GM19372 (cell line): ENCODE measurements at regions not wholly inside any gene's neighbourhood (a gene's known extent, or its start where the extent isn't known, plus 50 kb on each side); places are given as distances from the start of the nearest gene placed in this dataset.
"Not testable (repeated sequence)": the region's sequence is repeated elsewhere in the genome, so short reads cannot be mapped to it uniquely, and the experiment has no call there.

ENCODE experiments used
- ATAC-seq: cut with Tn5 transposase; IDR thresholded peaks from one replicate; pipeline ENCODE4 v1.9.1; 2021; ENCODE audit warnings: mild to moderate bottlenecking, low read depth, moderate library complexity; ENCODE audit not compliant: unreplicated experiment

GRCh38 chr14:40416565-40416964, 984.3 kb upstream of the FBXO33 start:
- no peak for ATAC-seq

DNA sequence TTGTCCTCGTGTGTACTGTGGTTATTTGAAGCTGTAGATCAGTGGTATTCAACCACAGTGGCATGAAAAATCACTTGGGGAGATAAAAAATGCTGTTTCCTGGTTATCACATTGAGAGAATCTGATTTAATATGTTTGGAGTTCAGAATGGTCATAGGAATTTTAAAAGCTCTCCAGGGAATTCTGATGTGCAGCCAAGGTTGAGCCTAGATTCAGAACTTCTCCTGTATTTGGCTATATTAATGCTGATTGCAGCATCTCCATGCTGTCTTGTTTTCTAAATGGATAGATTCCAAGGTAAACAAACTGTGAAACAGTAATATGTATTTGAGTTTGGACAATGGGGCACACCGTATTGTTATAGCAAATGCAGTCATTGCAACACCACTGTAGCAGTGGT, 982.2 kb upstream of the FBXO33 start:
- no peak for ATAC-seq

GRCh38 chr14:40413136-40413535, 980.9 kb upstream of the FBXO33 start:
- no peak for ATAC-seq

DNA sequence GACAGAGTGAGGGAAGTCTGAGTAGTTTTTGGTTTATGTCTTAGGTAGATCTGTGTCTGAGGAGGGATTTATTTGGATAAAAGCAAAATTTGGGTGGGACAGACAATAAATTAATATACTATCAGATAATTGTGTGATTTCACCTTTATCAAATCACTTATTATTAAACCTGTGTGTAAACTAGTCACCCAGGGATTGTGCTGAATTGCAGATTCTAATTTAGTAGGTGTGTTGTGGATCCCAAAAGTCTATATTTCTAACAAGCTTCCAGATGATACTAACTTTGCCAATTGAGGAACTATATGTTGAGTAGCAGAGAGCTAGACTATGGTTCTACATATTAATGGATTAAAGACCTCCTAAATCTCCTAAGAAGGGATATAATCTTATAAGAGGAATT, 978.5 kb upstream of the FBXO33 start:
- ATAC-seq, result no peak

DNA sequence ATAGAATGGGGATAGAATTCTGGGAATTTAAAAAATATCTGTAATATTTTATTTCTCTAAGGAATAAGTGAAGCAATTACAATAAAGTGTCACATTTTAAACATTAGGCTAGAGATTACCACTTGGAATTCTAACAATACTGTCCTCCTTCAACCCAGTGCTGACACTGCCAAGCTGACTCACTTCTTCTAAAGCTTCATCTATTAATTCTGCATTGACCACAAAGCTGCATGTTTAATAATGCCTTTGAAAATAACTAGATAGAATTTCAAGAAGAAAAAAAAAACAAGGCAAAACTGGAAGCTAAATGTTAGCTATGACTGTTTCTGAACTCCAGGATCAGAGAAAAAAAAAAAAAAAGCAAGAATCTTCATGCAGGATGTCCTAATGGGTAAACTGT, 970.7 kb upstream of the FBXO33 start:
- ATAC-seq, result no peak

DNA sequence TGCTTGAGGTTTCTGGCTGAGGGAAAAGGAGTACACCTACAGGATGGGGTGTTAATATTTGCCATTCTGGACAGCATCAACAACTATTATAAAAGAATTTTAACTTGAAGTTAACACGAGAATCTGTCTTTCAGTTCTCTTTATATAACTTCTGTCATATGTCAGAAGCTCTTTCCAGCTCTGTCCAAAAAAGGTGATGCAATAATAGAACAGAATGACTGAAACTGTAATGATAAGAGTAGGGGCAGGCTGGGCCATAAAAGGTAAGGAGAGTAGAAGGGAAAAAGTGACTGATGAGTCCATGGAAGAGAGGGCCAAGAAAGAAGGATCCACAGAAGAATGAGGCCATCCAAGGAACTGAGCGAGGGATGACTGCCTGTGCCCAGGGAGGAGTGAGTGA, 966.7 kb upstream of the FBXO33 start:
- ATAC-seq, result no peak

DNA sequence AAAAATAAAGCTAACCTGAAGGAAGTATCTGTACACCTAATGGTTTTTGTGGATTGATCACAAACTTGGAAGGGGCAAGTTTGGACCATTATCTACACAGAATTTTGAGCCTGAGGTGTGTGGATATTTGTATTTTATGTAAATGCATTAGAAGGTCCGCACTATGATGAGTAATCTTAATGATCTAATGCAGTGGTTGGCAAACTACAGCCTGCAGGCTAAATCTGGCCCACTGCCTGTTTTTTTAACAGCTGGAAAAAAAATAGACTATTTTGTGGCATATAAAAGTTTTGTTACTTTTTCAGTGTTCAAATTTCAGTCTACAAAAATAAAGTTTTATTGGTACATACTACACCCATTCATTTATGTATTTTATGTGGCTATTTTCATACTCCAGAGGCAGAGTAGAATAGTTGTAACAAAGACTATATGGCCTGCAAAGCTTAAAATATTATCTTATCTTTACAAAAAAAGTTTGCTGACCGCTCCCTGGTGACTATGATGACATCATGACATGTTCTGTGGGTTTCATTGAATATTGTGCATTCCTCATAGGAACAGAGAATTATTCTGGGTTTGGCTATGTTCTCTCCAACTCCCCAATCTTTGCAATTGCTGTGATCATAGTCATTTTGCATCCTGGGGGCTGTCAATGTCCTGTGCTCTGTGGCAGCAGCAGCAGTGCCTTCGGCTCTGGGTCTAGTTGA, 962.6 kb upstream of the FBXO33 start:
- ATAC-seq, result no peak

- ATAC-seq, result no peak
Measured at GRCh38 chr14:40393143-40393542, 960.9 kb upstream of the FBXO33 start.

DNA sequence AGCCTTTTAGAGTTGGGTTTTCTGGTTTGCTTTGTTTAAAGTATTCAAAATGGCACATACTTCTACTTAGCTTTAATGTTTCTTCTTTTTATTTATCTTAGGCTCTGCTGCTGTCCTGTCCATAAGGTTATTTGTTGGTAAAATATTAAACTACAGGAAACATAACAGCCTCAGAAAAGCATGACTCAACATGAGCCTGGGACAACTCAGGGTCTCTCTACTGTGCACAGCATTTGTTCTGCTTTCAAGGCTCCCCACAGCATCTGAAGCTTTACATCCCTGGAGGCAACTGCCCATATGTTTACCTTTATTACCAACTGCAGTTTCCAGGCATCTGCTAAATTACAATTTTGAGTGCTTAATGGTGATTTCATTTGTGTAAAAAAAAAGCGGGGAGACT, 954.2 kb upstream of the FBXO33 start:
- ATAC-seq, result no peak

DNA sequence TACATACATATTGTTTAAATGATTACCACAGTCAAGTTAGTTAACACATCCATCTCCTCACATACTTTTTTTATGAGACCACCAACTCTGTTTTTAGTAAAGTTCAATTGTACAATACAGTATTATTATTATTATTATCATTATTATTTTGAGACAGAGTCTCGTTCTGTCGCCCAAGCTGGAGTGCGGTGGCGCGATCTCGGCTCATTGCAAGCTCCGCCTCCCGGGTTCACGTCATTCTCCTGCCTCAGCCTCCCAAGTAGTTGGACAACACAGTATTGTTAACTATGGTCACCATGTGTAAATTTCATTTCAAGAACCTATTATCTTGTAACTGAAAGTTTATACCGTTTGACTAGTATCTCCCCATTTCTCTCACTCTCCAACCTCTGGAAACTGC, 942.0 kb upstream of the FBXO33 start:
- no peak for ATAC-seq

GRCh38 chr14:40371011-40371410, 938.8 kb upstream of the FBXO33 start:
- no peak for ATAC-seq

GRCh38 chr14:40368314-40368713, 936.1 kb upstream of the FBXO33 start:
- no peak for ATAC-seq

- ATAC-seq, result no peak
Measured at GRCh38 chr14:40367717-40368116, 935.5 kb upstream of the FBXO33 start.

GRCh38 chr14:40365305-40365704, 933.1 kb upstream of the FBXO33 start:
- ATAC-seq, result no peak

DNA sequence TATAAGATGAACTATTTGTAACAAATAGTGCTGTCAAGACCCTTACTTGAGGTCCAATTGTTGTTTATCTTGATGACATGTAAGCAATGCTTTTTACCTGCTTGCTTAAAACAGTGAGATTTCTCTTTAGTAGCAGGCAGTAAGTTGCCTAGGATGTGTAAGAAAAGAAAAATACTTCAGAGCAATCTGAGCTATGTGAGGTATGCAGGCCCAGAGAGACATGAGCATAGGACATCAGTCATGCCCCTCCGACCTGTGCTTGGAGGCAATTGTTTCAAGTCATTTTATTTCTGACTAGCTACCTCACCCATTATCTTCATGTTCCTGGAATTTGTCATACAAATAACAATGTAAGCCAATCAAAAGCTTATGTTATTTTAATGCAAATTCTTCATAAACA, 930.6 kb upstream of the FBXO33 start:
- ATAC-seq, result no peak

DNA sequence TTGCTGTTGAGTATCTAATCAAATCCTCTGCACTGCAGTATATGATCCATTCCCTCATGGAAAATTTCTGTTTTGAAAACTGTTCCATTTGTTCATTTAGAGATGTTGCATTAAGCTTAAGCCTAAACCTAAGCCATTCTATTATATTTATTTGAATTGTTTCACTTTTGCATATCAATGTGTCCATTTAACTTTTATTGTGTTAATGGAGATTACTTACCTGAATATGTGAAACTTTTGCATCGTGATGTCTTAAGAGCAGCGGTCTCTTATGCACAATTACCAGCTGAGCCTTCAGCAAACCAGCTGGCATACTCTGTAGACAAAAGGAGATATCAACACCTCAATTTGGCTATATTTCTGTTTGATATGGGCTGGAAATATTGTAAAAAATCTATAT, 922.5 kb upstream of the FBXO33 start:
- no peak for ATAC-seq

DNA sequence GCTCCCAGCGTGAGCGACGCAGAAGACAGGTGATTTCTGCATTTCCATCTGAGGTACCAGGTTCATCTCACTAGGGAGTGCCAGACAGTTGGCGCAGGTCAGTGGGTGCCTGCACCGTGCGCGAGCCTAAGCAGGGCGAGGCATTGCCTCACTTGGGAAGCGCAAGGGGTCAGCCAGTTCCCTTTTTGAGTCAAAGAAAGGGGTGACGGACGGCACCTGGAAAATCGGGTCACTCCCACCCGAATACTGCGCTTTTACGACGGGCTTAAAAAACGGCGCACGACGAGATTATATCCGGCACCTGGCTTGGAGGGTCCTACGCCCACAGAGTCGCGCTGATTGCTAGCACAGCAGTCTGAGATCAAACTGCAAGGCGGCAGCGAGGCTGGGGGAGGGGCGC, 915.9 kb upstream of the FBXO33 start:
- not testable (repeated sequence) for ATAC-seq

- no peak for ATAC-seq
Measured at GRCh38 chr14:40347675-40348074, 915.4 kb upstream of the FBXO33 start.

GRCh38 chr14:40346275-40346674, 914.0 kb upstream of the FBXO33 start:
- no peak for ATAC-seq

GRCh38 chr14:40345334-40345733, 913.1 kb upstream of the FBXO33 start:
- no peak for ATAC-seq

GRCh38 chr14:40340708-40341107, 908.5 kb upstream of the FBXO33 start:
- no peak for ATAC-seq

DNA sequence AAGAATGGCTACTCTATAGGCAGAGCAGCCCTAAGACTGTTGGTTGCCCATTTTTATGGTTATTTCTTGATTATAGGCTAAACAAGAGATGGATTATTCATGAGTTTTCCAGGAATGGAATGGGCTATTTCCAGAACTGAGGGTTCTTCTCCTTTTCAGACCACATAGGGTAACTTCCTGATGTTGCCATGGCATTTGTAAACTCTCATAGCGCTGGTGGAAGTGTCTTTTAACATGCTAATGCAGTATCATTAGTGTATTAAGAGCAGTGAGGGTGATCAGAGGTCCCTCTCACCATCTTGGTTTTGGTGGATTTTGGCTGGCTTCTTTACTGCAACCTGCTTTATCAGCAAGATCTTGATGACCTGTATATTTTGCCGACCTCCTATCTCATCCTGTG, 904.6 kb upstream of the FBXO33 start:
- ATAC-seq, result no peak

GRCh38 chr14:40326519-40326918, 894.3 kb upstream of the FBXO33 start:
- not testable (repeated sequence) for ATAC-seq
